ENCODE measurements at regions not wholly inside any gene's neighbourhood (a gene's known extent, or its start where the extent isn't known, plus 50 kb on each side); places are given as distances from the start of the nearest gene placed in this dataset.
"Not testable (repeated sequence)": the region's sequence is repeated elsewhere in the genome, so short reads cannot be mapped to it uniquely, and the experiment has no call there.

- TF ChIP-seq CTCF (conservative IDR thresholded peaks at IDR 0.05; ENCODE audit: low read depth in 2 of 2); REST (IDR thresholded peaks at IDR 0.05; ENCODE audit: unreplicated experiment); EZH2 (IDR thresholded peaks at IDR 0.05; ENCODE audit: low read depth, unreplicated experiment); ZNF331 (CRISPR knock-in tag; IDR thresholded peaks at IDR 0.05; ENCODE audit: low read depth); POLR2AphosphoS5 (IDR thresholded peaks at IDR 0.05; ENCODE audit: low read depth); ZNF462 (CRISPR knock-in tag; IDR thresholded peaks at IDR 0.05); EZH2phosphoT487 (IDR thresholded peaks at IDR 0.05; ENCODE audit: unreplicated experiment); CREB1 (CRISPR knock-in tag; IDR thresholded peaks at IDR 0.05; ENCODE audit: low read depth); ZNF114 (CRISPR knock-in tag; IDR thresholded peaks at IDR 0.05): not testable (repeated sequence)
These were observed 830.2 kb downstream of the TMEM121 start for GRCh38 chr14:106356643-106356930.
